ENCODE measurements at regions not wholly inside any gene's neighbourhood (a gene's known extent, or its start where the extent isn't known, plus 50 kb on each side); places are given as distances from the start of the nearest gene placed in this dataset.

- no peak for DNase-seq (ENCODE audit: extremely low spot score)
- POLR2A ChIA-PET, result no interaction called here
- CTCF ChIA-PET, result interaction anchor here (1.0 kb wide), 1 partner anchor 11 kb away, joined by 3 read pairs; no protein-coding TSS in a partner anchor
- TF ChIP-seq CTCF (IDR thresholded peaks at IDR 0.05; ENCODE audit: control extremely low read depth, extremely low read depth, low read depth, missing control alignments), result no peak
Measured at GRCh38 chr20:60634491-60635172, 617.4 kb upstream of the CDH4 start.

- ChIA-PET CTCF (no interaction called here), POLR2A (no interaction called here)
- no peak for DNase-seq (ENCODE audit: extremely low spot score)
- no peak for TF ChIP-seq CTCF (IDR thresholded peaks at IDR 0.05; ENCODE audit: control extremely low read depth, extremely low read depth, low read depth, missing control alignments)
Measured at GRCh38 chr20:60636417-60636816, 615.6 kb upstream of the CDH4 start.

- ChIA-PET POLR2A (no interaction called here), CTCF (interaction anchor here (1.2 kb wide), 1 partner anchor 15 kb away, joined by 3 read pairs; no protein-coding TSS in a partner anchor)
- DNase-seq (ENCODE audit: extremely low spot score), result no peak
- TF ChIP-seq CTCF (IDR thresholded peaks at IDR 0.05; ENCODE audit: control extremely low read depth, extremely low read depth, low read depth, missing control alignments), result no peak
Measured at GRCh38 chr20:60637801-60638200, 614.3 kb upstream of the CDH4 start.

GRCh38 chr20:60638430-60639098, 613.5 kb upstream of the CDH4 start:
- no peak for DNase-seq (ENCODE audit: extremely low spot score)
- TF ChIP-seq CTCF (IDR thresholded peaks at IDR 0.05; ENCODE audit: control extremely low read depth, extremely low read depth, low read depth, missing control alignments), result no peak
- CTCF ChIA-PET, result interaction anchor here (1.2 kb wide), 1 partner anchor 14 kb away, joined by 3 read pairs; no protein-coding TSS in a partner anchor
- POLR2A ChIA-PET, result no interaction called here

GRCh38 chr20:60641879-60642447, 610.1 kb upstream of the CDH4 start:
- TF ChIP-seq CTCF (IDR thresholded peaks at IDR 0.05; ENCODE audit: control extremely low read depth, extremely low read depth, low read depth, missing control alignments), result no peak
- POLR2A ChIA-PET, result no interaction called here
- DNase-seq (ENCODE audit: extremely low spot score), result no peak

GRCh38 chr20:60642541-60642940, 609.5 kb upstream of the CDH4 start:
- no peak for TF ChIP-seq CTCF (IDR thresholded peaks at IDR 0.05; ENCODE audit: control extremely low read depth, extremely low read depth, low read depth, missing control alignments)
- DNase-seq (ENCODE audit: extremely low spot score), result no peak
- ChIA-PET POLR2A (no interaction called here), CTCF (no interaction called here)

More at GRCh38 chr20:60641879-60642447, 610.1 kb upstream of the CDH4 start:
- CTCF ChIA-PET, result no interaction called here
